ENCODE measurements at regions not wholly inside any gene's neighbourhood (a gene's known extent, or its start where the extent isn't known, plus 50 kb on each side); places are given as distances from the start of the nearest gene placed in this dataset.

GRCh38 chr7:120131096-120131839, 141.7 kb upstream of the KCND2 start:
- TF ChIP-seq CTCF (IDR thresholded peaks at IDR 0.05; ENCODE audit: low read depth, low read length) (no peak), EZH2phosphoT487 (IDR thresholded peaks at IDR 0.05; ENCODE audit: low read depth) (no peak)

Data from OCI-LY3 (cell line).